DOHH2 (cell line): ENCODE measurements at regions not wholly inside any gene's neighbourhood (a gene's known extent, or its start where the extent isn't known, plus 50 kb on each side); places are given as distances from the start of the nearest gene placed in this dataset.

Experiments
- H3F3A ChIP-seq: fragments of 200-600 bp; sonication (generic), shearing (Covaris generic); 2 replicates; pipeline ENCODE4 v1.6.0; 2016; ENCODE audit warnings: antibody characterized with exemption, mild to moderate bottlenecking; ENCODE audit not compliant: control insufficient read depth, insufficient read depth
- H3K27ac ChIP-seq: fragments of 200-600 bp; sonication (generic); 2 replicates; pipeline ENCODE4 v1.5.1; 2014; ENCODE audit warnings: low read depth, mild to moderate bottlenecking, low read length, moderate library complexity
- H3K27me3 ChIP-seq: fragments of 200-600 bp; sonication (generic); 2 replicates; pipeline ENCODE4 v1.6.1; 2014; ENCODE audit warnings: mild to moderate bottlenecking, low read length, mixed read lengths; ENCODE audit not compliant: control insufficient read depth
- H3K36me3 ChIP-seq: fragments of 200-600 bp; sonication (generic); 2 replicates; pipeline ENCODE4 v1.6.1; 2014; ENCODE audit warnings: mild to moderate bottlenecking, low read length, moderate library complexity, mixed read lengths; ENCODE audit not compliant: control insufficient read depth
- H3K4me1 ChIP-seq: fragments of 200-600 bp; sonication (generic); 2 replicates; pipeline ENCODE4 v1.6.1; 2014; ENCODE audit warnings: mild to moderate bottlenecking, low read length, mixed read lengths; ENCODE audit not compliant: control insufficient read depth
- H3K4me2 ChIP-seq: fragments of 200-600 bp; sonication (generic); 2 replicates; pipeline ENCODE4 v1.6.0; 2014; ENCODE audit warnings: mild to moderate bottlenecking, low read length, moderate library complexity
- H3K4me3 ChIP-seq: fragments of 200-600 bp; sonication (generic); 2 replicates; pipeline ENCODE4 v1.5.1; 2014; ENCODE audit warnings: mild to moderate bottlenecking, low read length, mixed read lengths
- H3K79me2 ChIP-seq: fragments of 200-600 bp; sonication (generic); 2 replicates; pipeline ENCODE4 v1.6.1; 2014; ENCODE audit warnings: mild to moderate bottlenecking, low read length, mixed read lengths; ENCODE audit not compliant: control insufficient read depth
- H3K9me2 ChIP-seq: fragments of 200-600 bp; sonication (generic); replicated peaks from 2 replicates; pipeline ENCODE4 v1.6.1; 2014; ENCODE audit warnings: mild to moderate bottlenecking, low read length, mixed read lengths; ENCODE audit not compliant: control insufficient read depth
- H3K9me3 ChIP-seq: fragments of 200-600 bp; sonication (generic); 2 replicates; pipeline ENCODE4 v1.6.1; 2014; ENCODE audit warnings: antibody characterized with exemption, low read length, mixed read lengths; ENCODE audit not compliant: control insufficient read depth, insufficient read depth
- H4K20me1 ChIP-seq: fragments of 200-600 bp; sonication (generic); 2 replicates; pipeline ENCODE4 v1.6.0; 2014; ENCODE audit warnings: low read depth, mild to moderate bottlenecking, antibody characterized with exemption, low read length, moderate library complexity; ENCODE audit not compliant: control insufficient read depth, insufficient read depth
- CTCF ChIP-seq: fragments of 200-600 bp; sonication (generic); IDR thresholded peaks from one replicate; pipeline ENCODE4 v1.5.1; 2014; ENCODE audit warnings: antibody characterized with exemption, mild to moderate bottlenecking, low read depth, low read length; ENCODE audit not compliant: poor library complexity, severe bottlenecking
- EZH2phosphoT487 ChIP-seq: fragments of 200-600 bp; sonication (generic); IDR thresholded peaks from 2 replicates; pipeline ENCODE4 v1.6.1; 2017; ENCODE audit warnings: borderline replicate concordance, mild to moderate bottlenecking, antibody characterized with exemption, low read length, moderate library complexity, mixed read lengths

GRCh38 chr20:11791316-11791715, 126.4 kb upstream of the BTBD3 start:
- H3K9me2 ChIP-seq: no peaks in the 10 kb centered on the region
- no peaks in the 10 kb centered on the region for H4K20me1 ChIP-seq
- no peak overlapping the region for H3K4me2 ChIP-seq
- H3K27ac ChIP-seq: no peak overlapping the region
- no peaks in the 10 kb centered on the region for H3K4me1 ChIP-seq
- no peaks in the 10 kb centered on the region for H3K27me3 ChIP-seq
- no peaks in the 10 kb centered on the region for H3K9me3 ChIP-seq
- TF ChIP-seq EZH2phosphoT487 (no peak), CTCF (no peak)
- no peaks in the 10 kb centered on the region for H3K79me2 ChIP-seq
- no peaks in the 10 kb centered on the region for H3F3A ChIP-seq
- no peak overlapping the region for H3K4me3 ChIP-seq
- no peaks in the 10 kb centered on the region for H3K36me3 ChIP-seq

- Histone ChIP-seq H3K36me3 (no peaks in the 10 kb centered on the region), H3K4me3 (no peak overlapping the region), H3K4me1 (no peaks in the 10 kb centered on the region), H3K9me2 (no peaks in the 10 kb centered on the region), H3K9me3 (no peaks in the 10 kb centered on the region), H3K79me2 (no peaks in the 10 kb centered on the region), H4K20me1 (no peaks in the 10 kb centered on the region), H3K4me2 (no peak overlapping the region), H3F3A (no peaks in the 10 kb centered on the region), H3K27me3 (no peaks in the 10 kb centered on the region), H3K27ac (no peak overlapping the region)
- TF ChIP-seq EZH2phosphoT487 (no peak), CTCF (no peak)
Observed at GRCh38 chr20:11791835-11792567, 125.7 kb upstream of the BTBD3 start.

- Histone ChIP-seq H3K79me2 (no peaks in the 10 kb centered on the region), H3K27me3 (no peaks in the 10 kb centered on the region), H3K4me3 (no peak overlapping the region), H3K27ac (no peak overlapping the region), H3F3A (no peaks in the 10 kb centered on the region), H3K9me2 (no peaks in the 10 kb centered on the region), H4K20me1 (no peaks in the 10 kb centered on the region), H3K9me3 (no peaks in the 10 kb centered on the region), H3K4me1 (no peaks in the 10 kb centered on the region), H3K36me3 (no peaks in the 10 kb centered on the region), H3K4me2 (no peak overlapping the region)
- no peak for TF ChIP-seq CTCF
- no peak for TF ChIP-seq EZH2phosphoT487
Observed at GRCh38 chr20:11792568-11792953, 125.1 kb upstream of the BTBD3 start.
